CD8-positive, alpha-beta memory T cell (primary cell): ENCODE measurements at regions not wholly inside any gene's neighbourhood (a gene's known extent, or its start where the extent isn't known, plus 50 kb on each side); places are given as distances from the start of the nearest gene placed in this dataset.

Experiments
- CTCF ChIA-PET: fragments of 350-600 bp; sonication (Branson Sonifier 250); formaldehyde crosslinking; loops from one replicate; lab custom pipeline; 2021; ENCODE audit warnings: antibody characterized with exemption; lab: Charles Lee
- POLR2A ChIA-PET: fragments of 350-600 bp; sonication (Branson Sonifier 250); formaldehyde crosslinking; loops from one replicate; lab custom pipeline; 2021; ENCODE audit warnings: antibody characterized with exemption; lab: Charles Lee
- DNase-seq, 5 donors: peaks; one replicate each; pipeline versions ENCODE4 v3.0.0 to v3.0.0-alpha.2; 2020 to 2022; ENCODE audit warnings: mixed read lengths in 1 of 5
- H3K27ac ChIP-seq: one replicate; pipeline ENCODE4 v1.7.0; 2013; ENCODE audit warnings: low read depth, mild to moderate bottlenecking, low read length, moderate library complexity
- H3K27me3 ChIP-seq: 2 replicates; pipeline ENCODE4 v1.7.0; 2013; ENCODE audit warnings: low read length, mild to moderate bottlenecking; ENCODE audit not compliant: insufficient read depth, poor library complexity, severe bottlenecking
- H3K36me3 ChIP-seq: 2 replicates; pipeline ENCODE4 v1.7.0; 2013; ENCODE audit warnings: mild to moderate bottlenecking, low read length, moderate library complexity; ENCODE audit not compliant: insufficient read depth
- H3K4me1 ChIP-seq: 2 replicates; pipeline ENCODE4 v1.7.0; 2013; ENCODE audit warnings: mild to moderate bottlenecking, low read length, moderate library complexity; ENCODE audit not compliant: insufficient read depth
- H3K4me3 ChIP-seq: 2 replicates; pipeline ENCODE4 v1.7.0; 2013; ENCODE audit warnings: mild to moderate bottlenecking, low read length
- H3K9me3 ChIP-seq: 2 replicates; pipeline ENCODE4 v1.7.0; 2013; ENCODE audit warnings: mild to moderate bottlenecking, low read length
- H3K27ac Mint-ChIP-seq, 8 donors: one replicate each; pipeline ENCODE4 v1.8.0; 2020 to 2021; ENCODE audit warnings: mixed read lengths in 8 of 8, mild to moderate bottlenecking in 6 of 8, inconsistent platforms in 3 of 8, moderate library complexity in 3 of 8
- H3K27me3 Mint-ChIP-seq, 2 donors: one replicate each; pipeline ENCODE4 v1.8.0; 2020 to 2021; ENCODE audit warnings: mixed read lengths in 2 of 2, mild to moderate bottlenecking in 1 of 2, moderate library complexity in 1 of 2
- H3K36me3 Mint-ChIP-seq, 3 donors: one replicate each; pipeline ENCODE4 v1.8.0; 2020 to 2021; ENCODE audit warnings: mixed read lengths in 3 of 3, inconsistent platforms in 1 of 3, mild to moderate bottlenecking in 1 of 3
- H3K4me1 Mint-ChIP-seq, 3 donors: one replicate each; pipeline ENCODE4 v1.8.0; 2020 to 2021; ENCODE audit warnings: mixed read lengths in 3 of 3, inconsistent platforms in 1 of 3, mild to moderate bottlenecking in 1 of 3
- H3K4me3 Mint-ChIP-seq, 7 donors: one replicate each; pipeline ENCODE4 v1.8.0; 2020 to 2021; ENCODE audit warnings: mixed read lengths in 7 of 7, mild to moderate bottlenecking in 6 of 7, moderate library complexity in 4 of 7, inconsistent platforms in 2 of 7
- H3K9me3 Mint-ChIP-seq, 5 donors: one replicate each; pipeline ENCODE4 v1.8.0; 2020 to 2022; ENCODE audit warnings: mixed read lengths in 5 of 5, mild to moderate bottlenecking in 3 of 5, moderate library complexity in 2 of 5, inconsistent platforms in 1 of 5

DNA sequence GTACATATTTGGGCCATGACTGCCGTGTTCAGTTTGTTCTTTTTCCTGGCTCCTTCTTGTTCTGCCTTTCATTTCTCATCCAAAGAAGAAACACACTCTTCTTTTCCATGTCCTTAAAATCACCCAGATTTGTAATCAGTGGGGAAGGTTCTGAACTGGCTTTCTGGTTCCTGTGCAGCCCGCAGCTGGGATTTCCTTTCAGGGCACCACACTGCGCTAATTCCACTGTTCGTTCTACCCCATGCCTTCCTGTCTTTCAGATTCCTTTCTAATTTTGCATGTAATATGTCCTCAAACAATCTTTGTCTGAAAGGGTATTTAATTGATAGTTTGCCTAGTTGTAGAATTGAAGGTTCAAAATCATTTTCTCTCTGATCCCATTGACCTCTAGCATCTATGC lies 94.1 kb downstream of the HS1BP3 start:
- no peaks in the 10 kb centered on the region for H3K9me3 ChIP-seq
- ChIA-PET CTCF (interaction anchor here (0.6 kb wide), 1 partner anchor 155 kb away, joined by 4 read pairs; no protein-coding TSS in a partner anchor), POLR2A (no interaction called here)
- H3K4me3 ChIP-seq: no peak overlapping the region
- H3K4me1 ChIP-seq: no peaks in the 10 kb centered on the region
- DNase-seq: no peak
- Mint-ChIP-seq H3K27me3 (peaks cover 6 to 7% of the 10 kb centered on the region in 2 donors), H3K9me3 (no peaks in the 10 kb centered on the region), H3K36me3 (no peaks in the 10 kb centered on the region), H3K4me3 (no peak overlapping the region), H3K27ac (peak overlapping the region in 1 of 8 donors; percentile 13), H3K4me1 (no peaks in the 10 kb centered on the region)
- H3K27ac ChIP-seq: no peak overlapping the region
- no peaks in the 10 kb centered on the region for H3K27me3 ChIP-seq
- H3K36me3 ChIP-seq: no peaks in the 10 kb centered on the region

DNA sequence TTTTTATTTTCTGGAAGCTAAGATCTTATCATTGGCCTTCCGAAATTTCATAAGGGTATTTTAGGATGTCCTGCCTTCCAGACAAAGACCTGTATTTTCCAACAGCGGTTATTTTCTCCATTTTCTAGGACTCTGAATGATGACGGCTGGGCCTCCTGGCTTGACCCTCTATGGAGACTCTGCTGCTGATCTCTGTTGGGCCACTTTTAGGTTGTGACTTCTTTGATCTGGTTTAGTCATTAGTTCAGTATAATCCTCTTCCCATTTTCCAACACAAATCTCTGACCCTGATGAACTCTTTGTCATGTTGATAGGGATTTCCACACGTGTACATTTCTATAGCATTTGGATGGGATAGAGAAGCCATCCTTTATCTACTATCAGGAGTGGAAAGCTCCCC lies 93.7 kb downstream of the HS1BP3 start:
- CTCF ChIA-PET: interaction anchor here (0.6 kb wide), 1 partner anchor 155 kb away, joined by 4 read pairs; no protein-coding TSS in a partner anchor
- Histone ChIP-seq H3K27ac (no peak overlapping the region), H3K36me3 (no peaks in the 10 kb centered on the region), H3K27me3 (no peaks in the 10 kb centered on the region), H3K4me1 (no peaks in the 10 kb centered on the region), H3K9me3 (no peaks in the 10 kb centered on the region), H3K4me3 (no peak overlapping the region)
- Mint-ChIP-seq H3K9me3 (no peaks in the 10 kb centered on the region), H3K4me1 (no peaks in the 10 kb centered on the region), H3K36me3 (no peaks in the 10 kb centered on the region), H3K4me3 (no peak overlapping the region), H3K27ac (no peak overlapping the region), H3K27me3 (peaks cover 6 to 7% of the 10 kb centered on the region in 2 donors)
- DNase-seq: no peak
- POLR2A ChIA-PET: no interaction called here

DNA sequence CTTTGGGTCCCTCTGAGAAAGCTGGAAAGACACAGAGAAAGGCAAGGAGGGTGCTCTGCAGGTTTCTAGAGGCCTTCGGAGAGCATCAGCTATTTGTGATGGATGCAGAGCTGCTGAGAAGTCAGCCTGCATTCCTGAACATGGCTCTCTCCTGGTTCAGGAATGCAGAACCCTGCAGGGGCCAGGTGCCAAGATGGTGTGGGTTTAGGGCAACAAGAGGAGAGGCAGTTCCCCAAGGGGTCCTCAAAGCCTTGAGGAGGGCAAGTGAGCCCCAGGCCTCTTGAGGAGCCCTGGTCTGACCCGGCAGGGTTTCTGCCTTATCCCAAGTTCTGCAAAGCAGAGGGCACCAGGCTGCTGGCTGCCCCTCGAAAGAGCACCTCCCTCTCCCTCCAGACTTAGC lies 93.3 kb downstream of the HS1BP3 start:
- no peak overlapping the region for H3K27ac Mint-ChIP-seq
- Histone ChIP-seq H3K27me3 (no peaks in the 10 kb centered on the region), H3K27ac (no peak overlapping the region), H3K9me3 (no peaks in the 10 kb centered on the region), H3K36me3 (no peaks in the 10 kb centered on the region), H3K4me3 (no peak overlapping the region), H3K4me1 (no peaks in the 10 kb centered on the region)
- no peaks in the 10 kb centered on the region for H3K4me1 Mint-ChIP-seq
- H3K27me3 Mint-ChIP-seq: peaks cover 6 to 9% of the 10 kb centered on the region in 2 donors
- POLR2A ChIA-PET: no interaction called here
- H3K9me3 Mint-ChIP-seq: no peaks in the 10 kb centered on the region
- CTCF ChIA-PET: interaction anchor here (0.6 kb wide), 1 partner anchor 156 kb away, joined by 4 read pairs; no protein-coding TSS in a partner anchor
- H3K36me3 Mint-ChIP-seq: no peaks in the 10 kb centered on the region
- H3K4me3 Mint-ChIP-seq: no peak overlapping the region
- DNase-seq: no peak

DNA sequence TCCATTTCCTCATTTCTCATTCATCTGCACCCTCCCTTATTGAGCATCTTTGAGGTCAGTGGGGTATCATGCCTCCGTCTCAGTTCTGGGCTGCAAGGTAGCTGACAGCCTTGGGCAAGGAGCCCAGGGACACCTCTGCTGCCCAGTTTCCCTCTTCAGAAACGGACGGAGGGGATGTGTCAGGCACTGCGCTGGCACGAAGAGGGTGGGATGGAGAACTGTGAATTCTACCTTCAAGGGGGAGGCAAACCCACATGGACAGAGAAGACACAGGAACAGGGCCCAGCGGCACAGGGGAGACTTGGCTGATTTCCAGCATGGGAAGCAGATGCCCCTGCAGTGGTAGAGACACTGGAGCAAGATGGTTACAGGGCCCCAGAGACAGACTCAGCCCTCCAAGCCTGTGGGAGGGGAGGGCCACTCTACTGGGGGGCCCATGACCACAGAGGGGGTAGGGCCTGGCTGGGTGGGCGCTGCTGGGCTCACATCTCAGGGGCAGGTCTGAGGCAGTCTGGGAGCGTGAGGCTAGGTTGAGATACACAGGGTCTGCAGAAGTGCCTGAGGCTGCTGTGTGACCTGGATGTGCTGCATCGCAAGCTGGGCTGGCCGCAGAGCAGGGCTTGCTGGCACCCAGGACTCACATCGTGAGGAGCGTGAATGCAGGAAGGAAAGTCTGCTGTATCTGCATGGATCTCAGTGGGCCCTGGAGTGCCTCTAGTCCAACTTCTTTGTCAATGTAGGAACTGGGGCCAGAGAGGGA lies 92.3 kb downstream of the HS1BP3 start:
- no peaks in the 10 kb centered on the region for H3K4me1 ChIP-seq
- Mint-ChIP-seq H3K27ac (no peak overlapping the region), H3K4me3 (no peak overlapping the region), H3K36me3 (no peaks in the 10 kb centered on the region), H3K4me1 (no peaks in the 10 kb centered on the region), H3K9me3 (no peaks in the 10 kb centered on the region), H3K27me3 (peaks cover 6 to 9% of the 10 kb centered on the region in 2 donors)
- DNase-seq: no peak
- no peaks in the 10 kb centered on the region for H3K9me3 ChIP-seq
- ChIA-PET CTCF (no interaction called here), POLR2A (no interaction called here)
- H3K27ac ChIP-seq: no peak overlapping the region
- no peaks in the 10 kb centered on the region for H3K36me3 ChIP-seq
- no peak overlapping the region for H3K4me3 ChIP-seq
- H3K27me3 ChIP-seq: no peaks in the 10 kb centered on the region

DNA sequence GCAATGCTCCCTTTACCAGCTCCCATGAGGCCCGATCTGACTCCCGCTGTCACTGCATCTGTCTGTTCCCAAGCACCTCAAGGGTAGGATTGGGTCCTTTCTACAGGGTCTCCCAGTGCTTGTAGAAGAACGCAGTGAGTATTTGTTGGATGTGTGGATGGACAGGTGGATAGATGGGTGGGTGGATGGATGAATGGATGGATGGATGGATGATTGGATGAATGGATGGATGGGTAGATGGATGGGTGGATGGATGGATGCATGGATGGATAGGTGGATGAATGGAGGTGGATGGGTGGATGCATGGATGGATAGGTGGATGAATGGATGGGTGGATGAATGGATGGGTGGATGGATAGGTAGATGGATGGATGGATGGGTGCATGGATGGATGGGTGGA lies 91.6 kb downstream of the HS1BP3 start:
- no peaks in the 10 kb centered on the region for H3K36me3 ChIP-seq
- no peaks in the 10 kb centered on the region for H3K4me1 ChIP-seq
- no peak overlapping the region for H3K4me3 ChIP-seq
- H3K27ac Mint-ChIP-seq: no peak overlapping the region
- H3K4me3 Mint-ChIP-seq: no peak overlapping the region
- H3K4me1 Mint-ChIP-seq: no peaks in the 10 kb centered on the region
- ChIA-PET POLR2A (no interaction called here), CTCF (no interaction called here)
- peaks cover 5 to 6% of the 10 kb centered on the region in 2 donors for H3K27me3 Mint-ChIP-seq
- H3K9me3 Mint-ChIP-seq: no peaks in the 10 kb centered on the region
- H3K9me3 ChIP-seq: no peaks in the 10 kb centered on the region
- H3K36me3 Mint-ChIP-seq: no peaks in the 10 kb centered on the region
- no peaks in the 10 kb centered on the region for H3K27me3 ChIP-seq
- DNase-seq: no peak
- H3K27ac ChIP-seq: no peak overlapping the region

DNA sequence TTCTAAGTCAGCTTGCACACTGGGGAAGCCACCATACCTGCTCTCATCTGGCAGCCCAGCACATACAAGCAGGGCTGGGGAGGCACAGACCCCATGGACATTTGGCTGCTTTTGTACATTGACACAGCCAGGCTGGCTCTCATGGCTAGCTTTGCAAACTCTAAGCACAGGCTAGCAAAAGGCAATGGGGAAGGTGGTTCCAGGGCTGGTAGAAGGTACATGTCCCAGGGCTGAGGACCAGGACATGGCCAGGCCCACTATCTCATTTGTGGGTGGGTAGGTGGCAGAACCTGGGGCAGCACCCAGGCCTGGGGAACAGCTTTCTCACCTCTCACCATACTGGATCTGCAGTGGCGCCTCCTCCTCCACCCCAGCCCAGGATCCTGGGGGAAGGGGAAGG lies 90.9 kb downstream of the HS1BP3 start:
- Mint-ChIP-seq H3K36me3 (no peaks in the 10 kb centered on the region), H3K27ac (no peak overlapping the region), H3K4me3 (no peak overlapping the region), H3K4me1 (no peaks in the 10 kb centered on the region), H3K9me3 (no peaks in the 10 kb centered on the region), H3K27me3 (peaks cover 5 to 6% of the 10 kb centered on the region in 2 donors)
- no peaks in the 10 kb centered on the region for H3K9me3 ChIP-seq
- ChIA-PET CTCF (no interaction called here), POLR2A (no interaction called here)
- H3K4me3 ChIP-seq: no peak overlapping the region
- no peaks in the 10 kb centered on the region for H3K4me1 ChIP-seq
- H3K27ac ChIP-seq: no peak overlapping the region
- no peaks in the 10 kb centered on the region for H3K36me3 ChIP-seq
- no peaks in the 10 kb centered on the region for H3K27me3 ChIP-seq
- DNase-seq: no peak

DNA sequence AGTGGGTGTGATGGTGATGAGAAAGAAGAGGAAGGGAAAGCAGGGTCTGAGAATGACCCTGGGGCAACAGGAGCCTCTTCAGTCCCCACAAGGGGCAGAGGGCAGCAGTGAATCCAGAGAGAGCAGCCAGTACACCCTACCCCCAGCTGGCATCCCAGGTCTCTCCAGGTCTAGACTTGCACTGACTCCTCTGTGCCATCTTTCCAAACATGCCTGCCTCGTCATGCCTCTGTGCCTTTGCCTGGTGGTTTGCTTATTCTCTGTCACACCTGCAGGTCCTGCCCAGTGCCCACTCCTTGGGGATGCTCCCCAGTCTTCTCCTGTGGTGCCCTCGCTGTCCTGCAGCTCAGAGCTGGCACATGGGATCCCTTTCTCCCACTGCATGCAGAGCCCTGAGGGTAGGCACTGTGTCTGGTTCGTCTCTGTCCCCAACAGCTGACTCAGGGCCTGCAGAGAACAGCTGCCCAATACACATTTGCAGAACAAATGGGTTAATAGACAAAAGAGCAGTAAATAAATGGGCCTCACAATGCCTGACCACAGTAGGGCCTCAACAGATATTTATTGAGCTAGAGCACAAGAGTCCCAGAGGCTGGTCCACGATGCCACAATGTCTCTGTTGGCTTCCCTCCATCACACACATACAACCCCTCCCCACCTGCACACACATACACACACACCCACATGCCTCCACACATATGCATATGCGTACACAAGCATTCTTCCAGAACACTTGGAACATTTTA lies 89.8 kb downstream of the HS1BP3 start:
- DNase-seq: no peak
- POLR2A ChIA-PET: no interaction called here
- no peak overlapping the region for H3K4me3 Mint-ChIP-seq
- H3K36me3 Mint-ChIP-seq: no peaks in the 10 kb centered on the region
- no peaks in the 10 kb centered on the region for H3K36me3 ChIP-seq
- H3K4me1 ChIP-seq: no peaks in the 10 kb centered on the region
- H3K9me3 Mint-ChIP-seq: no peaks in the 10 kb centered on the region
- H3K4me3 ChIP-seq: no peak overlapping the region
- H3K27me3 ChIP-seq: no peaks in the 10 kb centered on the region
- H3K27ac Mint-ChIP-seq: no peak overlapping the region
- CTCF ChIA-PET: no interaction called here
- H3K4me1 Mint-ChIP-seq: no peaks in the 10 kb centered on the region
- peaks cover 5 to 9% of the 10 kb centered on the region in 2 donors for H3K27me3 Mint-ChIP-seq
- H3K27ac ChIP-seq: no peak overlapping the region
- H3K9me3 ChIP-seq: no peaks in the 10 kb centered on the region

DNA sequence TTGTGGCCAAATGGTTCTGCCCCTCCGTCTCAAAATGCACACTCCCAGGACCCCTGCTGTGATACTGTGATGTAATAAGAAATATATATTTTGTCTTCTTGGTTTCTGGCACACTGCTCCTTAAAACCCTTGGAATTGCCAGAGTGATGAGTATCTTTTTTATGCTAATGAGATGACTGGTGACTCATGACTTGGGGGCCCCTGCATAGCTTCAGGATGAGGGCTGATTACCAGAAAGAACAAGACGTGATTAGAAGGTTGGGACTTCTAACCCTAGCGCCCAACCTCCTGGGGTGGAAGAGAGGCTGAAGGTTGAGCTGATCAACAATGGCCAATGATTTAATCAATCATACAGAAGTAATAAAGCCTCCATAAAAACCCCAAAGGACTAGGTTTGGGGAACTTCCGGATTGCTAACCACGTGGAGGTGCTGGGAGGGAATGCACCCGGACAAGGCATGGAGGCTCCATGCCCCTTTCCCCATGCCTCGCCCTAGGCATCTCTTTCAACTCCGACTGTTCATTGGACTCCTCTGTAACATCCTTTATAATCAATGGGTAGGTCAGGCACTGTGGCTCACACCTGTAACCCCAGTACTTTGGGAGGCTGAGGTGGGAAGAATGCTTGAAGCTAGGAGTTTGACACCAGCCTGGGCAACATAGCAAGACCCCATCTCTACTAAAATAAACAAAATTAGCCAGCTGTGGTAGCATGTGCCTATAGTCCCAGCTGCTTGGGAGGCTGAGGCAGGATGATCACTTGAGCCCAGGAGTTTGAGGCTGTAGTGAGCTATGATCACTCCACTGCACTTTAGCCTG lies 89.1 kb downstream of the HS1BP3 start:
- H3K4me3 Mint-ChIP-seq: no peak overlapping the region
- ChIA-PET POLR2A (no interaction called here), CTCF (no interaction called here)
- no peak overlapping the region for H3K27ac ChIP-seq
- no peak overlapping the region for H3K27ac Mint-ChIP-seq
- peaks cover 7 to 9% of the 10 kb centered on the region in 2 donors for H3K27me3 Mint-ChIP-seq
- no peaks in the 10 kb centered on the region for H3K9me3 ChIP-seq
- no peaks in the 10 kb centered on the region for H3K4me1 ChIP-seq
- H3K27me3 ChIP-seq: no peaks in the 10 kb centered on the region
- H3K4me3 ChIP-seq: no peak overlapping the region
- DNase-seq: no peak
- no peaks in the 10 kb centered on the region for H3K36me3 Mint-ChIP-seq
- H3K4me1 Mint-ChIP-seq: no peaks in the 10 kb centered on the region
- H3K9me3 Mint-ChIP-seq: no peaks in the 10 kb centered on the region
- no peaks in the 10 kb centered on the region for H3K36me3 ChIP-seq
